SH-SY5Y (cell line): ENCODE measurements at regions not wholly inside any gene's neighbourhood (a gene's known extent, or its start where the extent isn't known, plus 50 kb on each side); places are given as distances from the start of the nearest gene placed in this dataset.

Experiments
- GATA2 ChIP-seq: IDR thresholded peaks from 2 replicates; pipeline ENCODE4 v1.6.1; 2011; ENCODE audit warnings: mild to moderate bottlenecking, low read depth, low read length
- GATA3 ChIP-seq: IDR thresholded peaks from 2 replicates; pipeline ENCODE4 v1.6.1; 2011; ENCODE audit warnings: low read depth, mild to moderate bottlenecking, low read length, moderate library complexity

GRCh38 chr2:200044453-200044852 lies 89.1 kb downstream of the MAIP1 start:
- TF ChIP-seq GATA2 (no peak), GATA3 (no peak)

DNA sequence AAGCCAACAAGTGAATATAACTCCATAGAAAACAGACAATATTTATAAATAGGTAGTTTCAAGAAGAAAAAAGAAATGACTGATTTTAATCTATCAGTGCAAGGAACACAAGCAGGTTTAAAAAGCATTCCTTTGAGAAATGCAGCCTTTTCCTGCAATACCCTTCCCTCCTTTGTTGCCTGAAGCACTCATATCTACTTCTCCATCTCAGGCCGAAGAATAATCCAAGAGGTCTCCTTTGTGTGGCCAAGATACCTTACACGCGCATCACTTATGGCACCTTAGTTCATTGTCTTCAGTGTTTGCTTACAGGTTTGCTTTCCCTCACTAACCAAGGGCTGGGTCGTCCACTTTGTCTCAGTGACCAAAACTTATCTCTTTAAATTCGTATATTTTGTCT lies 93.0 kb downstream of the MAIP1 start:
- no peak for TF ChIP-seq GATA3
- TF ChIP-seq GATA2 = no peak

DNA sequence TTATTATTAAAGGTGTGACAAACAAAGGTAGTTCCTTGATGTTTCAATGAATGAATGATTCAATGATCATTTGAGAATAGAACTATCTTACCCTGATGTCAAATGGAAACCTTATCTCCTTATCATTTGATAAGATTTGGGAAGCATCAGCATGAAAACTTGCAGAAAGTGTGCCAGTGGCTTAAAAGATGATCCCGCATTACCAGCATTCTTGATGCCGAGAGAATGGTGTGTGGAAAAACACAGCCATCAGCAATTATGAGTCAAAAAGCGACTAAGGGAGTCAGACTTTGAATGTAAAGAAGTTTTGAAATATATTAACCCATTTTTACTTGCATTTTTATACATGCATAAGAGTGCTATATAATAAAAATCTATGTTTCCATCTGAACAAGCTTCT lies 93.7 kb downstream of the MAIP1 start:
- no peak for TF ChIP-seq GATA3
- no peak for TF ChIP-seq GATA2

GRCh38 chr2:200050921-200051610 lies 95.7 kb downstream of the MAIP1 start:
- TF ChIP-seq GATA2 (no peak), GATA3 (no peak)

GRCh38 chr2:200051611-200051945 lies 96.2 kb downstream of the MAIP1 start:
- TF ChIP-seq GATA3 = no peak
- TF ChIP-seq GATA2 = no peak

DNA sequence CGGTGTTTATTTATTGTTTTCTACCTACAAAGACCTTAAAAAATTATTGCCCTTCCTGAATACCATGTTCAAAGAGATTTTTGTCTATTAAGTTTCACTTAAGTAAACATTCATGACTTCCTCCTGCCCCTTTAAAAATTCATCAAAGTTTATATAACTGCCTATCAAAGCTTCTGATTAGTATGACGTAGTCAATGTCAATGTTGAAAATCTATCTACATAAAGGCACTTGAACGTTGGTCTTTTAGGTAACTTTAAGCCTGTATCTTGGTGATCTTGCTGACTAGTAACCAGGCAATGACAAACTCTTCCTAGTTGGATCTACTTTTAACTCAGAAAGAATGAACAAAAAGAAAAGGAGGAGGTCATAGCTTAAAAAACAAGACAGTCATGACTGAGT lies 97.2 kb downstream of the MAIP1 start:
- TF ChIP-seq GATA2 = no peak
- no peak for TF ChIP-seq GATA3

- TF ChIP-seq GATA3 = no peak
- TF ChIP-seq GATA2 = no peak
Observed at GRCh38 chr2:200054681-200055468, 99.5 kb downstream of the MAIP1 start.

GRCh38 chr2:200056105-200056504 lies 100.7 kb downstream of the MAIP1 start:
- TF ChIP-seq GATA2 = no peak
- no peak for TF ChIP-seq GATA3

DNA sequence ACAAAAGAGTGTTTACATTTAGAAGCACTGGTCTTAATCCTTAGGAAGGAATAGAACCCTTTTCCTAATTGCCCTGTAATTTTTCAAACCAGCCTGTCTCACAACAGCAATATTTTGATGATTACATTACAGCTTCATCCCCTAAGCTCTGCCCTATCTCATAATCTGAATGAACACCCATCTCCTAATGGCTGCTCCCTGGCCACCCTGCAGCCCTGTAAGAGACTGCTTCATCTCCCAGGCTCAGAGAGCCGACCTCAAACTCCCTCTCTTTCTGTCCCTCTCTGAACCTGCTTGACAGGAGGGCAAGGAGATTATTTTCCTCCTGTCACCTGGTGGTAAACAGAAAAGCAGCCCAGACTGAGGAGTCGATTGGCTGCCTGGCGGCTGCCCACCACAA lies 107.8 kb downstream of the MAIP1 start:
- TF ChIP-seq GATA2 = peak; percentile 58
- TF ChIP-seq GATA3 = no peak

- TF ChIP-seq GATA3 = no peak
- no peak for TF ChIP-seq GATA2
Observed at GRCh38 chr2:200064879-200065278, 109.5 kb downstream of the MAIP1 start.

- TF ChIP-seq GATA2 = peak; percentile 85
- peak; percentile 51 for TF ChIP-seq GATA3
Observed at GRCh38 chr2:200065477-200065876, 110.1 kb downstream of the MAIP1 start.

DNA sequence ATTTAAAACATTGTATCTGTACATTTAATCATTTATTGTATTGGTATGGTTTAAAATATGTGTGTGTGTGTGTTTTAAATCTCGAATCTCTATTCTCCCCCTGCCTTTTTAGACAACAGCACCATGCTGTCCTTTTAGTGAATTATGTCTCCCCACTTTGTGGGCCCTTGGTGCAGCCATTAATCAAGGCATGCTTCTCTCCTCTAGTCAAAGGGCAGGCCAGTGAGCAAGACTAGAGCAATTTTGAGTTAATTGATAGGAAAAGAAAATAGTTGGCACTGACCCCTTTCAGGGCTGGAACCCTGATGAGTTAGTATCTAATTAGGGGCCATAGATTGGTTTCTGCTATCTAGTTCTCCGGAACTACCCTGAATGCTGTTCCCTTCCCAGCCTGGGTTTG lies 111.0 kb downstream of the MAIP1 start:
- TF ChIP-seq GATA3 (no peak), GATA2 (no peak)

GRCh38 chr2:200068642-200069041 lies 113.3 kb downstream of the MAIP1 start:
- no peak for TF ChIP-seq GATA2
- TF ChIP-seq GATA3 = no peak

GRCh38 chr2:200077210-200077650 lies 121.8 kb downstream of the MAIP1 start:
- TF ChIP-seq GATA2 (no peak), GATA3 (no peak)

DNA sequence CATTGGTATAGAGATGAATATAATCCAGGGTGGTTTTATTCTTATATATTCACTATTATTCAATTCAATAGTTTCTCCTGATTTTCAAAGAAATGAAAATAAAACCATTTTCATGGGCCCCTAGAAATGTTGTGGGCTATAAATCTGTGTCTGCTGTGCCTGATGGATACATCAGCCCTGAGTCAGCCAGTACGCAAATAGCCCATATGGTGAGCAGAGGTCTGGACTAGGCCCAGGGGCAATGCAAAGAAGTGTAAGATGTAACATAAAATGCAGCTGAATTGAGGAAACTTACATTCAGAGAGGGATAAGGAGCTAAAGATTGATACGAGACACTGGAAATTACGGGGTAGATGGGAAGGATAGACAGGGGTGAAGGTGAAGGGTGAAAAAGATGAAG lies 122.5 kb downstream of the MAIP1 start:
- no peak for TF ChIP-seq GATA2
- TF ChIP-seq GATA3 = no peak

- TF ChIP-seq GATA3 (no peak), GATA2 (no peak)
Observed at GRCh38 chr2:200079356-200079755, 124.0 kb downstream of the MAIP1 start.
